K562 (cell line): ENCODE measurements at regions not wholly inside any gene's neighbourhood (a gene's known extent, or its start where the extent isn't known, plus 50 kb on each side); places are given as distances from the start of the nearest gene placed in this dataset.

Experiments used
- ATAC-seq: fragments of 200-7000 bp; cut with Tn5 transposase; 3 replicates; pipeline ENCODE4 v1.9.1; 2020; ENCODE audit warnings: moderate library complexity
- BruUV-seq: library from RNA; stranded (reverse); fragments of 400-500 nt; replicated peaks from 2 replicates; lab custom pipeline; 2021; lab: Mats Ljungman, UMichigan
- CTCF ChIA-PET: fragments of 300-600 bp; formaldehyde crosslinking; extraction: SDS; loops from one replicate; lab custom pipeline; 2021; ENCODE audit warnings: low intra/inter-chr PET ratio; lab: Yijun Ruan, JAX
- POLR2A ChIA-PET: fragments of 300-600, 350-650 bp; sonication (Branson Sonifier 250); formaldehyde crosslinking; extraction: SDS; loops from one replicate; lab custom pipeline; 2021; ENCODE audit warnings: antibody characterized with exemption, inconsistent platforms; lab: Yijun Ruan, JAX
- DNase-seq, 4 experiments: peaks; one replicate each; pipeline versions ENCODE4 v3.0.0 to v3.0.0-alpha.2; 2011 to 2018; ENCODE audit warnings: low spot score in 3 of 4, mixed read lengths in 3 of 4; ENCODE audit errors: extremely low read depth in 1 of 4
- FAIRE-seq: peaks from 2 replicates; lab custom pipeline; 2011; peaks lifted over from hg19 to GRCh38; lab: Jason Lieb, UNC
- H2AFZ ChIP-seq: 2 replicates; pipeline ENCODE4 v1.6.0; 2011; ENCODE audit warnings: low read depth, low read length, control low read depth, inconsistent platforms
- H3K27ac ChIP-seq: fragments of 200-600 bp; 3 replicates; pipeline ENCODE4 v1.8.0; 2011; ENCODE audit warnings: low read depth, mild to moderate bottlenecking, control low read depth, inconsistent platforms, low read length, moderate library complexity, mixed read lengths; ENCODE audit errors: extremely low read depth
- H3K27me3 ChIP-seq, 2 experiments: fragments of 300-600 bp in 1 of 2; 2 replicates in 1 of 2; 3 replicates in 1 of 2; pipeline versions ENCODE4 v1.6.0 to v1.8.0; 2011; ENCODE audit warnings: inconsistent platforms in 2 of 2, low read length in 2 of 2, mild to moderate bottlenecking in 1 of 2, mixed read lengths in 1 of 2, moderate library complexity in 1 of 2; ENCODE audit not compliant: control insufficient read depth in 2 of 2, insufficient read depth in 2 of 2
- H3K36me3 ChIP-seq: fragments of 300-600 bp; 3 replicates; pipeline ENCODE4 v1.8.0; 2011; ENCODE audit warnings: mild to moderate bottlenecking, low read length, inconsistent platforms; ENCODE audit not compliant: control insufficient read depth, insufficient read depth
- H3K4me1 ChIP-seq, 2 experiments: fragments of 200-600 bp in 1 of 2; replicated peaks in 1 of 2; 2 replicates in 1 of 2; 3 replicates in 1 of 2; pipeline versions ENCODE4 v1.5.1 to v1.8.0; 2011; ENCODE audit warnings: inconsistent platforms in 2 of 2, low read length in 2 of 2, mild to moderate bottlenecking in 1 of 2, mixed read lengths in 1 of 2, moderate library complexity in 1 of 2; ENCODE audit not compliant: control insufficient read depth in 2 of 2, insufficient read depth in 2 of 2
- H3K4me2 ChIP-seq: 2 replicates; pipeline ENCODE4 v1.6.1; 2011; ENCODE audit warnings: low read length, control low read depth, inconsistent platforms, mixed read lengths; ENCODE audit not compliant: insufficient read depth
- H3K4me3 ChIP-seq: fragments of 200-600 bp; sonication (generic), shearing (Covaris generic); 2 replicates; pipeline ENCODE4 v1.5.1; 2016; ENCODE audit warnings: control low read depth, inconsistent platforms
- H3K79me2 ChIP-seq: fragments of 200-600 bp; 3 replicates; pipeline ENCODE4 v1.8.0; 2011; ENCODE audit warnings: low read length, inconsistent platforms; ENCODE audit not compliant: control insufficient read depth, insufficient read depth
- H3K9ac ChIP-seq, 2 experiments: 2 replicates each; pipeline versions ENCODE4 v1.6.0 to v1.6.1; 2011; ENCODE audit warnings: low read depth in 2 of 2, low read length in 2 of 2, control low read depth in 1 of 2, inconsistent platforms in 1 of 2, mild to moderate bottlenecking in 1 of 2, mixed read lengths in 1 of 2; ENCODE audit not compliant: insufficient read depth in 1 of 2
- H3K9me1 ChIP-seq: one replicate; pipeline ENCODE4 v1.6.0; 2011; ENCODE audit warnings: inconsistent platforms, mild to moderate bottlenecking, low read length, moderate library complexity; ENCODE audit not compliant: control insufficient read depth, insufficient read depth
- H3K9me3 ChIP-seq: replicated peaks from 2 replicates; pipeline ENCODE4 v1.5.1; 2011; ENCODE audit warnings: low read depth, low read length, inconsistent platforms; ENCODE audit not compliant: control insufficient read depth, insufficient read depth
- H4K20me1 ChIP-seq: replicated peaks from 2 replicates; pipeline ENCODE4 v1.6.1; 2011; ENCODE audit warnings: low read length, inconsistent platforms, mixed read lengths; ENCODE audit not compliant: control insufficient read depth, insufficient read depth
- ATF6 ChIP-seq: sonication (generic); formaldehyde crosslinking; IDR thresholded peaks from 2 replicates; pipeline ENCODE4 v1.4.0; 2020; ENCODE audit warnings: mild to moderate bottlenecking, missing genetic modification reagents
- E2F6 ChIP-seq, 2 experiments: IDR thresholded peaks; 2 replicates each; pipeline ENCODE4 v1.6.1; 2011; ENCODE audit warnings: borderline replicate concordance in 1 of 2, control low read depth in 1 of 2, low read depth in 1 of 2, low read length in 1 of 2, mild to moderate bottlenecking in 1 of 2, mixed read lengths in 1 of 2, moderate library complexity in 1 of 2; ENCODE audit not compliant: insufficient read depth in 1 of 2, insufficient read length in 1 of 2, poor library complexity in 1 of 2, severe bottlenecking in 1 of 2; ENCODE audit errors: extremely low read depth in 1 of 2
- FOS ChIP-seq: IDR thresholded peaks from 3 replicates; pipeline ENCODE4 v1.6.1; 2011; ENCODE audit not compliant: insufficient read length; ENCODE audit errors: extremely low read depth
- HCFC1 ChIP-seq: IDR thresholded peaks from 2 replicates; pipeline ENCODE4 v1.6.1; 2012; ENCODE audit warnings: low read depth, low read length, improper control_type of control experiment
- L3MBTL2 ChIP-seq: fragments of 450-650 bp; IDR thresholded peaks from 2 replicates; pipeline ENCODE4 v1.6.1; 2016; ENCODE audit warnings: mild to moderate bottlenecking, moderate library complexity
- NELFE ChIP-seq: IDR thresholded peaks from 2 replicates; pipeline ENCODE4 v1.6.1; 2011; ENCODE audit warnings: mild to moderate bottlenecking; ENCODE audit not compliant: insufficient read depth, insufficient read length
- PATZ1 ChIP-seq: fragments of 250-450 bp; sonication (Bioruptor Pico); IDR thresholded peaks from 2 replicates; pipeline ENCODE4 v1.5.0; 2020; ENCODE audit warnings: mild to moderate bottlenecking, borderline replicate concordance
- RBM39 ChIP-seq: fragments of 200-400 bp; formaldehyde crosslinking; optimal IDR thresholded peaks from 2 replicates; pipeline ENCODE3; 2018; ENCODE audit warnings: low read depth, low read length
- TARDBP ChIP-seq: fragments of 450-650 bp; IDR thresholded peaks from 2 replicates; pipeline ENCODE4 v1.6.1; 2016
- TBL1XR1 ChIP-seq, 2 experiments: IDR thresholded peaks; 2 replicates each; pipeline ENCODE4 v1.6.1; 2012; ENCODE audit warnings: improper control_type of control experiment in 2 of 2, low read length in 2 of 2, mild to moderate bottlenecking in 1 of 2
- TFAM ChIP-seq: fragments of 250-450 bp; sonication (Bioruptor Pico); conservative IDR thresholded peaks from 2 replicates; pipeline ENCODE4 v1.5.0; 2021; ENCODE audit warnings: mild to moderate bottlenecking, moderate library complexity
- ZNF77 ChIP-seq: fragments of 250-450 bp; sonication (Bioruptor Pico); IDR thresholded peaks from 2 replicates; pipeline ENCODE4 v1.5.0; 2020
- WGBS: fragments of 100-300 bp; shearing (Covaris generic); methylation state at CpG from one replicate; pipeline ENCODE4 v1.1.6; 2016; ENCODE audit warnings: low coverage, mixed read lengths; ENCODE audit not compliant: insufficient coverage; ENCODE audit errors: missing lambda C conversion rate; 5-methylcytosine and 5-hydroxymethylcytosine counted together
- in situ Hi-C: fragments of 300-500 bp; cut with MboI; formaldehyde crosslinking; loops from 4 replicates; pipeline ENCODE4 v1.15.0; 2018; ENCODE audit warnings: inconsistent platforms, mixed read lengths
- intact Hi-C: fragments of 100-400 bp; cut with micrococcal nuclease; formaldehyde crosslinking; loops from 2 replicates; pipeline ENCODE4 v1.14.2; 2022

- H2AFZ ChIP-seq = no peak overlapping the region
- no peaks in the 10 kb centered on the region for H3K79me2 ChIP-seq
- H3K9ac ChIP-seq = no peak overlapping the region
- H3K36me3 ChIP-seq = no peaks in the 10 kb centered on the region
- no peaks in the 10 kb centered on the region for H3K4me1 ChIP-seq
- H3K4me2 ChIP-seq = no peak overlapping the region
- CTCF ChIA-PET = no interaction called here
- H3K9me1 ChIP-seq = no peaks in the 10 kb centered on the region
- POLR2A ChIA-PET = no interaction called here
- DNase-seq = no peak
- ATAC-seq = no peak
- no peak overlapping the region for H3K4me3 ChIP-seq
- BruUV-seq = no TSS peak
- no peak for TF ChIP-seq FOS
- no peak for TF ChIP-seq L3MBTL2
- TF ChIP-seq TARDBP = no peak
- TF ChIP-seq NELFE = no peak
- no peak for TF ChIP-seq TFAM
- TF ChIP-seq ZNF77 (CRISPR knock-in tag) = no peak
- no peak for TF ChIP-seq HCFC1
- TF ChIP-seq TBL1XR1 (IDR thresholded peaks at IDR 0.05; ENCODE audit: low read length in 2 of 2) = no peak
- TF ChIP-seq PATZ1 (CRISPR knock-in tag) = no peak
- no peak for TF ChIP-seq ATF6
- TF ChIP-seq E2F6 (IDR thresholded peaks at IDR 0.05; ENCODE audit: borderline replicate concordance in 1 of 2, extremely low read depth in 1 of 2, insufficient read depth in 1 of 2, insufficient read length in 1 of 2, low read depth in 1 of 2, low read length in 1 of 2, poor library complexity in 1 of 2, severe bottlenecking in 1 of 2) = no peak
- TF ChIP-seq RBM39 = no peak
- TF ChIP-seq, all 486 proteins: peak for 0
- intact Hi-C loops (no loop called here), in situ Hi-C loops (no loop called here)
- no peaks in the 10 kb centered on the region for H4K20me1 ChIP-seq
- no peak for FAIRE-seq
- WGBS = 0% methylated on average over 3 of the region's 3 CpGs
- peaks cover 0 to 8% of the 10 kb centered on the region in 2 experiments; a peak in 2 of 5 replicates for H3K27me3 ChIP-seq
- no peaks in the 10 kb centered on the region for H3K9me3 ChIP-seq
- no peak overlapping the region for H3K27ac ChIP-seq
These were observed 86.7 kb upstream of the ELAC2 start for GRCh38 chr17:13104576-13104975.
